GM23338 (cell line): ENCODE measurements at regions not wholly inside any gene's neighbourhood (a gene's known extent, or its start where the extent isn't known, plus 50 kb on each side); places are given as distances from the start of the nearest gene placed in this dataset.

ENCODE experiments used
- ATAC-seq: fragments of 200-7000 bp; cut with Tn5 transposase; 3 replicates; pipeline ENCODE4 v1.9.1; 2020
- DNase-seq: peaks from one replicate; pipeline ENCODE4 v3.0.0-alpha.2; 2015; ENCODE audit warnings: low spot score
- H2AFZ ChIP-seq: fragments of 200-600 bp; sonication (generic); 2 replicates; pipeline ENCODE4 v1.8.0; 2016; ENCODE audit warnings: antibody characterized with exemption, mild to moderate bottlenecking, moderate library complexity
- H3F3A ChIP-seq: fragments of 200-600 bp; sonication (generic); replicated peaks from 2 replicates; pipeline ENCODE4 v1.8.0; 2017; ENCODE audit warnings: antibody characterized with exemption, mixed run types, low read depth
- H3K27ac ChIP-seq: fragments of 200-600 bp; sonication (generic); 2 replicates; pipeline ENCODE4 v1.6.1; 2016; ENCODE audit warnings: low read depth
- H3K27me3 ChIP-seq: fragments of 200-600 bp; sonication (generic); 2 replicates; pipeline ENCODE4 v1.8.0; 2016; ENCODE audit warnings: mild to moderate bottlenecking, mixed run types, moderate library complexity; ENCODE audit not compliant: insufficient read depth
- H3K36me3 ChIP-seq: fragments of 200-600 bp; sonication (generic); 2 replicates; pipeline ENCODE4 v1.8.0; 2016; ENCODE audit warnings: mild to moderate bottlenecking; ENCODE audit not compliant: insufficient read depth
- H3K4me1 ChIP-seq: fragments of 200-600 bp; sonication (generic); 2 replicates; pipeline ENCODE4 v1.8.0; 2016; ENCODE audit warnings: mild to moderate bottlenecking, moderate library complexity; ENCODE audit not compliant: insufficient read depth
- H3K4me2 ChIP-seq: fragments of 200-600 bp; sonication (generic); 2 replicates; pipeline ENCODE4 v1.7.1; 2017; ENCODE audit warnings: mixed run types
- H3K4me3 ChIP-seq: fragments of 200-600 bp; sonication (generic); 2 replicates; pipeline ENCODE4 v1.6.1; 2016; ENCODE audit warnings: mixed run types
- H3K79me2 ChIP-seq: fragments of 200-600 bp; sonication (generic); replicated peaks from 2 replicates; pipeline ENCODE4 v1.8.0; 2017; ENCODE audit warnings: mild to moderate bottlenecking; ENCODE audit not compliant: insufficient read depth
- H3K9me2 ChIP-seq: fragments of 200-600 bp; sonication (generic); 2 replicates; pipeline ENCODE4 v1.8.0; 2017; ENCODE audit not compliant: insufficient read depth
- H4K20me1 ChIP-seq: fragments of 200-600 bp; sonication (generic); replicated peaks from 2 replicates; pipeline ENCODE4 v1.8.0; 2017; ENCODE audit warnings: mild to moderate bottlenecking; ENCODE audit not compliant: insufficient read depth
- H3K27ac Mint-ChIP-seq: 2 replicates; pipeline ENCODE4 v1.8.0; 2020; ENCODE audit warnings: inconsistent platforms, mild to moderate bottlenecking, moderate library complexity, mixed read lengths
- H3K27me3 Mint-ChIP-seq: 3 replicates; pipeline ENCODE4 v1.8.0; 2022; ENCODE audit warnings: low read depth, mild to moderate bottlenecking, moderate library complexity, mixed read lengths, inconsistent platforms; ENCODE audit not compliant: insufficient read depth, poor library complexity
- H3K36me3 Mint-ChIP-seq: 3 replicates; pipeline ENCODE4 v1.8.0; 2021; ENCODE audit warnings: low read depth, mild to moderate bottlenecking, inconsistent platforms, moderate library complexity, mixed read lengths
- H3K4me1 Mint-ChIP-seq: 3 replicates; pipeline ENCODE4 v1.8.0; 2020; ENCODE audit warnings: mild to moderate bottlenecking, inconsistent platforms, mixed read lengths
- H3K4me3 Mint-ChIP-seq: 3 replicates; pipeline ENCODE4 v1.8.0; 2021; ENCODE audit warnings: moderate library complexity, mild to moderate bottlenecking, inconsistent platforms, mixed read lengths
- H3K9me3 Mint-ChIP-seq: 3 replicates; pipeline ENCODE4 v1.8.0; 2020; ENCODE audit warnings: moderate library complexity, mild to moderate bottlenecking, inconsistent platforms, mixed read lengths
- CREB1 ChIP-seq: fragments of 250-450 bp; sonication (Bioruptor Pico); IDR thresholded peaks from 2 replicates; pipeline ENCODE4 v1.5.0; 2020; ENCODE audit warnings: low read depth, mild to moderate bottlenecking, moderate library complexity
- EZH2 ChIP-seq: fragments of 200-600 bp; sonication (generic); IDR thresholded peaks from one replicate; pipeline ENCODE4 v1.8.0; 2017; ENCODE audit warnings: antibody characterized with exemption, mild to moderate bottlenecking, low read depth; ENCODE audit not compliant: unreplicated experiment
- EZH2phosphoT487 ChIP-seq: fragments of 200-600 bp; sonication (generic); IDR thresholded peaks from one replicate; pipeline ENCODE4 v1.8.1; 2018; ENCODE audit warnings: antibody characterized with exemption; ENCODE audit not compliant: unreplicated experiment
- JUNB ChIP-seq: IDR thresholded peaks from one replicate; pipeline ENCODE4 v1.6.1; 2016; ENCODE audit warnings: antibody characterized with exemption; ENCODE audit not compliant: unreplicated experiment
- NANOG ChIP-seq: IDR thresholded peaks from 2 replicates; pipeline ENCODE4 v1.6.1; 2016; ENCODE audit warnings: antibody characterized with exemption, borderline replicate concordance
- POLR2AphosphoS5 ChIP-seq: IDR thresholded peaks from 2 replicates; pipeline ENCODE4 v1.6.1; 2016; ENCODE audit warnings: antibody characterized with exemption, low read depth
- REST ChIP-seq: IDR thresholded peaks from one replicate; pipeline ENCODE4 v1.6.1; 2018; ENCODE audit warnings: antibody characterized with exemption; ENCODE audit not compliant: unreplicated experiment
- STAT1 ChIP-seq: IDR thresholded peaks from one replicate; pipeline ENCODE4 v1.6.1; 2016; ENCODE audit warnings: antibody characterized with exemption; ENCODE audit not compliant: unreplicated experiment
- ZNF114 ChIP-seq: fragments of 250-450 bp; sonication (Bioruptor Pico); IDR thresholded peaks from 2 replicates; pipeline ENCODE4 v1.5.0; 2020; ENCODE audit warnings: mild to moderate bottlenecking, moderate library complexity
- ZNF331 ChIP-seq: fragments of 250-450 bp; sonication (Bioruptor Pico); IDR thresholded peaks from 2 replicates; pipeline ENCODE4 v1.5.0; 2020; ENCODE audit warnings: low read depth, mild to moderate bottlenecking, moderate library complexity
- ZNF462 ChIP-seq: fragments of 250-450 bp; sonication (Bioruptor Pico); IDR thresholded peaks from 2 replicates; pipeline ENCODE4 v1.5.0; 2020; ENCODE audit warnings: mild to moderate bottlenecking, moderate library complexity
- TF ChIP-seq, protein P1 (sequence below): IDR thresholded peaks from 2 replicates; pipeline ENCODE4 v1.6.1; 2016; ENCODE audit warnings: antibody characterized with exemption
- TF ChIP-seq, protein P2 (sequence below), 2 experiments: fragments of 200-600 bp in 1 of 2; sonication (generic) in 1 of 2; conservative IDR thresholded peaks; 2 replicates each; pipeline versions ENCODE4 v1.5.1 to v1.6.1; 2016 to 2017; ENCODE audit warnings: antibody characterized with exemption in 2 of 2, low read depth in 2 of 2, mild to moderate bottlenecking in 2 of 2, moderate library complexity in 1 of 2

- Mint-ChIP-seq H3K9me3 (peaks cover 93% of the 10 kb centered on the region), H3K27ac (no peak overlapping the region), H3K4me1 (no peaks in the 10 kb centered on the region), H3K27me3 (peaks cover 4% of the 10 kb centered on the region), H3K4me3 (no peak overlapping the region), H3K36me3 (peaks cover 25% of the 10 kb centered on the region)
- TF ChIP-seq REST (no peak), ZNF331 (no peak), EZH2 (no peak), ZNF462 (CRISPR knock-in tag) (no peak), CREB1 (CRISPR knock-in tag) (no peak), EZH2phosphoT487 (no peak), JUNB (no peak), STAT1 (no peak), ZNF114 (CRISPR knock-in tag) (no peak), NANOG (no peak), POLR2AphosphoS5 (no peak)
- TF ChIP-seq, protein P1, sequence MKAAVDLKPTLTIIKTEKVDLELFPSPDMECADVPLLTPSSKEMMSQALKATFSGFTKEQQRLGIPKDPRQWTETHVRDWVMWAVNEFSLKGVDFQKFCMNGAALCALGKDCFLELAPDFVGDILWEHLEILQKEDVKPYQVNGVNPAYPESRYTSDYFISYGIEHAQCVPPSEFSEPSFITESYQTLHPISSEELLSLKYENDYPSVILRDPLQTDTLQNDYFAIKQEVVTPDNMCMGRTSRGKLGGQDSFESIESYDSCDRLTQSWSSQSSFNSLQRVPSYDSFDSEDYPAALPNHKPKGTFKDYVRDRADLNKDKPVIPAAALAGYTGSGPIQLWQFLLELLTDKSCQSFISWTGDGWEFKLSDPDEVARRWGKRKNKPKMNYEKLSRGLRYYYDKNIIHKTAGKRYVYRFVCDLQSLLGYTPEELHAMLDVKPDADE, result no peak
- TF ChIP-seq, protein P2, sequence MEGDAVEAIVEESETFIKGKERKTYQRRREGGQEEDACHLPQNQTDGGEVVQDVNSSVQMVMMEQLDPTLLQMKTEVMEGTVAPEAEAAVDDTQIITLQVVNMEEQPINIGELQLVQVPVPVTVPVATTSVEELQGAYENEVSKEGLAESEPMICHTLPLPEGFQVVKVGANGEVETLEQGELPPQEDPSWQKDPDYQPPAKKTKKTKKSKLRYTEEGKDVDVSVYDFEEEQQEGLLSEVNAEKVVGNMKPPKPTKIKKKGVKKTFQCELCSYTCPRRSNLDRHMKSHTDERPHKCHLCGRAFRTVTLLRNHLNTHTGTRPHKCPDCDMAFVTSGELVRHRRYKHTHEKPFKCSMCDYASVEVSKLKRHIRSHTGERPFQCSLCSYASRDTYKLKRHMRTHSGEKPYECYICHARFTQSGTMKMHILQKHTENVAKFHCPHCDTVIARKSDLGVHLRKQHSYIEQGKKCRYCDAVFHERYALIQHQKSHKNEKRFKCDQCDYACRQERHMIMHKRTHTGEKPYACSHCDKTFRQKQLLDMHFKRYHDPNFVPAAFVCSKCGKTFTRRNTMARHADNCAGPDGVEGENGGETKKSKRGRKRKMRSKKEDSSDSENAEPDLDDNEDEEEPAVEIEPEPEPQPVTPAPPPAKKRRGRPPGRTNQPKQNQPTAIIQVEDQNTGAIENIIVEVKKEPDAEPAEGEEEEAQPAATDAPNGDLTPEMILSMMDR (conservative IDR thresholded peaks at IDR 0.05; ENCODE audit: low read depth in 2 of 2), result no peak
- no peak overlapping the region for H3K4me2 ChIP-seq
- H3K4me3 ChIP-seq, result no peak overlapping the region
- no peaks in the 10 kb centered on the region for H3K36me3 ChIP-seq
- H3F3A ChIP-seq, result peaks cover 8% of the 10 kb centered on the region
- DNase-seq, result no peak
- H2AFZ ChIP-seq, result no peak overlapping the region
- no peak for ATAC-seq
- H3K9me2 ChIP-seq, result no peaks in the 10 kb centered on the region
- no peaks in the 10 kb centered on the region for H3K4me1 ChIP-seq
- no peaks in the 10 kb centered on the region for H4K20me1 ChIP-seq
- H3K27ac ChIP-seq, result no peak overlapping the region
- no peaks in the 10 kb centered on the region for H3K27me3 ChIP-seq
- H3K79me2 ChIP-seq, result no peaks in the 10 kb centered on the region
Measured at GRCh38 chr10:131490991-131491594, 179.6 kb upstream of the TCERG1L start.
